Suppressor macrophage treated with lipopolysaccharide for 1 hour (primary cell): ENCODE measurements at regions not wholly inside any gene's neighbourhood (a gene's known extent, or its start where the extent isn't known, plus 50 kb on each side); places are given as distances from the start of the nearest gene placed in this dataset.

Experiments
- DNase-seq, 3 donors: peaks; one replicate each; pipeline ENCODE4 v3.0.0-alpha.2; 2020 to 2022

DNA sequence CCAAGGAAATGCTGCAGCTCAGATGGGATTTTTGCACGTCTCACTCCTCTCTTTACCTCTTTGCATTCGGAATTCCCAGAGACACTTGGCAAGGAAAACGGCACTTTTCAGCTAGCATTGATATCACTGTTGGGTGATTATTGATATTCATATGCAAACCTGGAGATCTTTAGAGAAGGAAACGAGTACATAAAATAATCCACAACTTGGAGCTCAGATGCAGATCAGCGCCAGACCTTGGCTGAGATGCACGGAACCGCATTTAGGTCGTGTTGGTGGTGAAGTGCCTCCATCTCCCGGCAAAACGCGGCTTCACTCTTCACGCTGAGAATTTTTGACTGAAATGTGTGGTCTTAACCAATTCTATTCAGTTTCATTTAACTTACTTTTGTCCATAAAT, 77.2 kb upstream of the ARHGEF7 start:
- DNase-seq: no peak

DNA sequence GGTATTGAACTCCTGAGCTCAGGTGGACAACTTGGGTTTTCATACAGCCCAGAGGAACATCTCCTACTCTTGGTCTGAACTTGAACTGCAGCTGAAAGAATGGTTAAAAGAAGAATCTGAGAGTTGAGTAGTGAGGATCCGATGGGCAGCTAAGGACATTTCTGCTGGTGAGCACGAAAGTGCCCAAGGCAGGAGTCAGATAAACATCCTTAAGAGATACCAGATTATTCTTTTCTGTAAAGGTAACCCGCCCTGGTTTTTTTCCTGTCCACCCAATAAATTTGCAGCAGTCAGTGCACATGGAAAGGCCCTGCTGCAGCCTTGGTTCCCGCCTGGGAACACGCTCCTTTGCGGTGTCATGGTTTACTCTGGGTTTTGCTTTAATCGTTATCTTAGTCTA, 78.4 kb upstream of the ARHGEF7 start:
- DNase-seq: no peak

DNA sequence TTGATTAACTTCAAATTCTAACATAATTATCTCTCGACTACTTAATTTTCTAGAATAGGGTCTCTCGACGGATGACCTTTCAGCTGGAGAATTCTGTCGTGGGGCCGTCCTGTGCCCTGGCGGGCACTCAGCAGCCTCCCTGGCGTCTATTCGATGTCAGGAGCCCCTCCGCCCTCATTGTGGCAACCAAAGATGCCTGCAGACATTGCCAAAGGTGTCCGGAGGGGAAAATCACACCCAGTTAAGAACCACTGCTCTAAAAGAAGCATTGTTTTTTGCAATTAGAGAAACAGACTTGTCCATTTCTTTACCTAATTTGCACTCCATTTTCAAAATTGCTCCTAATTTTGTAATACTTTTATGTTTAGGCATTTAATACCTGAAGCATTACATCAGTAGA, 79.2 kb upstream of the ARHGEF7 start:
- no peak for DNase-seq

DNA sequence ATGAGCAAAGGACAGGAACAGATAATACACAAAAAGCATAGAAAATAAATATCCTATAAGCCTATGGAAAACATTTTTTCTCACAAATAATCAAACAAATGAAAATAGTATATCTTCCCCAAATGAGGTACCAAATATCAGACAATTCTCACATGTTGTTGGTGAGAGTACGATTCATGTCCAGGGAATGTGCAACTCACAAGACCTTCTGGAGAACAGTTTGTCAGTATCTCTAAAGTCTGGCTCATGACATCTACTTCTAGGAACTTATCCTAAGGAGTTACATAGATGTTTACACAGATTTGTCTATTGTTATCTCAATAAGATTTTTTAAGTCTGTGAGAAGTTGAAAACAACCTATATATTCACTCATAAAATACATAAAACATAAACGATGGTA, 80.3 kb upstream of the ARHGEF7 start:
- DNase-seq: no peak

DNA sequence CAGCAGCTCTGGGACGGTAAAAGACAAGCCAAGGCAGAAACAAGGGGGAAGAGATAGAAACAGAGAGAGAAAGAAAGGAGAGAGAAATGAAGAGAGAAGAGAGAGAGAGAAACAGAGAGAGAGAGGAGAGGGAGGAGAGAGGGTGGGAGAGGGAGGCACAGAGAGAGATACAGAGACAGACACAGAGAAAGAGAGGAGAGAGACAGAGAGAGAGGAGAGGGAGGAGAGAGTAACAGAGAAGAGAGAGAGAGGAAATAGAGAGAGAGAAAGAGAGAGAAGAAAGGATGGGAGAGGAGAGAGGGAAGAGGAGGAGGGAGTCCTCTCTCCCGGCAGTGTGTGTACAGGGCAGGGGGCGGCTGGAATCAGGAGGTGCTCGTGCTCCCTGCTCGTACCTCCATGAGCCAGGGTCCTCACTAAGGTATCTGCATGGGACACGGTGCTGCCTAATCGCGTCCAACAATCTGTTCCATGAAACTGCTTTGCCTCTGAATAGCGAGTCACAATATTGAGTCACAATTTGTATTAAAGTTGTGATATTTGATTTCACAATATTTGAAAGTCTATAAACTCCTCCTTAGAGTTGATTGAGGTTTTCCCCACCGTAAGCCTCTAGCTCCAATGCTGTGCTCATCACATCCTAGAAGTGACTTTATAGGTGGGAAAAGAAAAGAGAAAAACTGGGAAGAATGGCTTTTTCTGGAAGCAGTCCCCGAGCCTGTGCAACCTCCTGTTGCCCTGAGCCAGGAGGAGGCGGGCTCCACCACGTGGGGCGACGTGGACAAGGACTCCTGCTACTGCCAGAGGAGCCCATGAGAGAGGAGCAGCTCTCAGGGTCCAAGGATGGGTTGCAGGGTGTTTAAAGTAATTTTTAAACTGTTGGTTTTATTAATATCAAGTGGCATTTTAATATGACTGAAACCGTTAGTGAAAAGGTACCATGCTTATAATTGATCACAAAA, 81.7 kb upstream of the ARHGEF7 start:
- DNase-seq: peak in 1 of 3 donors; percentile 12

DNA sequence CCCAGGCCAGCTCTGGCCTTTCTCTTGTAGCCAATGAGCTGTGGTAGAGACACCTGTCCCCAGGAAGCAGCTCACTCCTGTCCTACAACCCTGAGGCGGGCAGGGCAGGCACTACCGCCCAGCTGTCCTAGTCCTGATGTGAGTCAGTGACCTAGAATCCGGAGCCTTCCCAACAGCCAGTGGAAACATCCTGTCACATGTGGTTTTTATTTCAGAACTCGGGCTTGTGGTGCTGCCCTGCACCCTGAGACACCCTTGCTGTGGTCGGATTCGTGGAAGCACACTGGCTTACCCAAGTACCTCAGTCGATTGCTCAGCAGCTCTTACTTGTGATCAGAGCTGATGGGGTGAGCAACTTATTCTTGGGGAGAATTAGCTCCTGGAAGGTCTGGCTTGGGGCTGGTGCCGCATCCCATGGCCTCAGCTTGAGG, 83.6 kb upstream of the ARHGEF7 start:
- no peak for DNase-seq

DNA sequence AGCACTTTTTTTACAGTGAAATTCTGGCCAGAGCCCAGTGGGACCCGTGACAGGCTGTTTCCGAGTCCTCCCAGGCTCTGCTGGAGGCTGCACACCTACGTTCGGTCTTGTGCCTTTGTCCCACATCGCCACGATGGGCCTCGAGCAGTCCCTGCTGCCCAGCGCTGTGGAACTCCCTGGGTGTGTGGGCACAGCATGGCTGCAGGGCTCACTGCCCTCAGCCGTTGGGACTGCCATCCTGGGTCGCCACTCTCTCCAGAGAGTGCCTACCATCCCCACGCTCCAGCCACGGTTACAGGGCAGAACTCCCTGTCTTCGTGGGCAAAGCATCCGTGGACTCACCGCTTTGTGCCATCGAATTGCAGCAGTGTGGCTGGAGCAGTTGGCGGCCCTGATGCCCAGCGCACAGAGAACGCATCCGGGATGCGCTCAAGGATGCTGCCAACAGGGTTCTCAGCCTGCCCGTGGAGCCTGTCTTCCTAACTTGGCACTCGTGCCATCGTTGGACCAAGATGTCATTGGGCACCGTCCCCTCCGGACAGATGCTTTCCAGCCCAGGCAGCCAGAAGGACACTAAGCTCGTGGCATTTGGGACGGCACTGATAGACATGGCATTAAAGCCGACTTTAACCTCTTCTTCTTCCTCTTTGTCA, 85.0 kb upstream of the ARHGEF7 start:
- no peak for DNase-seq

DNA sequence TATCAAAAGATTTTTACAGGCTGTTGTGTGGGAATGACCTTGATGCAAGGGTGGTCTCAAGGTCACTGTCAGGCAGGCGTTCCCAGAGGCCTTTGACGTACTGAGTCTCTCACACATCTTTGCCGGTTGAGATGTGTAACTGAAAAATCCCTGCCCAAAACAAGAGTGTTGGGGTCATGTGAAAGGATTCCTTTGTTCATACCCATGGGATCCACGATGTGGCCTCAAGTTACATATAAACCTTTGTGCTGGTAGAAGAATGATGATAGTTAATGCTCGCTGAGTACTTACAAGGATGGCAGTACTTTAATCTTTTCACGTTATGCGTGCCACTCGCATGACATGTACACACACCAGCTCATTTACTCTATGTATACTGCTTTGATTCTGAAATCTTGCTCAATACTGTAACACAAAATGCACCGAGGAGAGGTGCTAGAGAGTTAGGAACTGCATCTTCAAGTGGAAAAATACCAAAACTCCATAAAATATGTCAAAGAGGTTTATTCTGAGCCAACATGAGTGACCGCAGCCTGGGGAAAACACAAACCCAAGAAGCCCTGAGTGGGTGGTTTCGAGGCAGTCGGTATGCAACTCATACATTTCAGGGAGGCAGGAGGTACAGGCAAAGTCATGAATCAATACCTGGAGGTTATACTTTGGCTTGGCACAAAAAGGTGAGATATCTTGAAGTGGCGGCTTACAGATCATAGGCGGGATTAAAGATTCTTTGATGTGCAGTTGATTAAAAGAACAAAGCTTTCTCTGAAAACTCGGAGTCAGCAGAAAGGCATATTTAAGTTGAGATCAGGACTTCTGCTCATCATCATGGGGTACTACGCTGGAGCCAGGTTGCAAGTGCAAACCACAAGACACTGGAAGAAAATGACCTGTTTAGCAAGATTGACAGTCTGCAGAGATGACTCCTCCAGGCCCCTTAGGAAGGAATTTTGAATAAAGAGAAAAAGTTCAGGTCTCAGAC, 87.4 kb upstream of the ARHGEF7 start:
- no peak for DNase-seq

DNA sequence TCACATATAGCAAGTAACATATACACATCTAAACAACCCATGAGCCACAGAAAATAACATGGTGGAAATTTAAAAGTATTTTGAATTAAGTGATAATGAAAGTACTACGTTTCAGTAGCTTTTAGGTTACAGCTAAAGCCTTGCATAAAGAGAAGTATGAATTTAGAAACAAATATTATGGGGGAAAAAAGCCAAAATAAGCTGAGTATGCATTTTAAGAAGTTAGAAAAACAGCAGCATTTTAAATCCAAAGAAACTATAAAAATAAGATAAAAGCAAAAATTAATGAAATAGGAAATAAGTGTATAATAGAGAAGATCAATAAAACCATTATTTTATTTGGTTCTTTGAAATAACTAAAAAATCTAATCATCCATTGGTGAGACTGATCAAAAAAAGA, 89.8 kb upstream of the ARHGEF7 start:
- no peak for DNase-seq

DNA sequence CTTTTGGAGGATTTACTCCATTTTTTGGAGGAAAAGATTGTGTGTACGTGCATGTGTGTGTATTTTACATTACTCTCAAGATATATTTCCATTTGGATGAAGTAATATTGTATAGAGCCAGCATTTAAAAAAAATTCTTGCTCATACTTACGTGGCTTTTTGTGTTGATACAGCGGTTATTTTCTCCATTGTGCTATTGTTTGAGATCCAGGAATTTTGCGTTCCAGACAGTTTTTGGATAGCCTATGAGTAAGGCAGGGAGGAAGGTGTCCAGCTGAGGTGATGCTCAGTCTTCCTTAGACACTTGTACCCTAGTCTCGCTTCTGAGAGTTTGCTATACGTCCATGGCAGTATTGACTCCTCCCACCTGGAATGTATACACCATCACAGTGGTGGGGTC, 92.2 kb upstream of the ARHGEF7 start:
- DNase-seq: no peak

DNA sequence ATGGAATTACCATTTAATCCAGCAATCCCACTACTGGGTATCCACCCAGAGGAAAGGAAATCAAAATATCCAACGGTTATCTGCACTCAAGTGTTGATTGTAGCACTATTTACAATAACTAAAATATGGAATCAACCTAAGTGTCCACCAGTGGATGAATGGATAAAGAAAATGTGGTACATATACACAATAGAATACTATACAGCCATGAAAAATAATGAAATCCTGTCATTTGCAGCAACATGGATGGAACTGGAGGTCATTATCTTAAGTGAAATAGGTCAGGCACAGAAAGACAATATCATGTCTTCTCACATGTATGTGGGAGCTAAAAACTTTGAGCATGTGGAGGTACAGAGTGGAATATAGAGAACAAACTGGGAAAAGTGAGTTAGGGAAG, 92.9 kb upstream of the ARHGEF7 start:
- no peak for DNase-seq

DNA sequence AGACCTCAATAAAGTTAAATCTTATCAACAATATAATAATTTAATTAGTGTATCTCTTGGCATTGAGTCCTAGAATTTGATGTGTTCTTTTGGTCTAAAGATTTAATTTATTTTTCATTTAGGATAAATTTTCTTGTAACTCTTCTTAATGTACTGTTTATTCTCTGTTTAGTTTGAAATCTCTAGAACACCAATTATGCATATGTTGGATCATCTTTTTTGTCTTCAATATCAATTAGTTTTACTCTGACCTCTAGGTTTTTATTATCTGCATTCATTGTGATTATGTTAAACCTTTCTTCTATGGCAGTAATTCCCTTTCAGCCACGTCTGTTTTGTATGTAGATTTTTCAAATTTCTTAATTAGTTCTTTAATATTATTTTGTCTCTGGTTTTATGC, 93.8 kb upstream of the ARHGEF7 start:
- no peak for DNase-seq

DNA sequence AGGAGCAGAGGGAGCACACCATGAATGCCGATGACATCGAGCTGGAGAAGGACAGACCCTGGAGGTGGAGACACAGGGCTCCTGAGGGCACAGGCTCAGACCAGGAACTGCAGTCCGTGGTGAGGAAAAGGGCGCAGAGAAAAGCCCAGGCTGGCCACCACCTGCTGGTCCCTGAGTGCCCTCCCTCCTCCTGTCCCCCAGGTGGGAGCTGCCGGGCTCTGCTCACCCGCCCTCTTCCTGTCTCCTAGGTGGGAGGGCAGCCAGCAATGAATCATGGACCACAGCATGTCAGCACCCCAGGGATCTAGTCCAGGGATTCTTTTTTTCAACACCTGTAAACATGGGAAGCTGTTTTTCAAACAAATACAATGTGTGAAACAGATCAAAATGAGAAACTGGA, 94.6 kb upstream of the ARHGEF7 start:
- DNase-seq: no peak

DNA sequence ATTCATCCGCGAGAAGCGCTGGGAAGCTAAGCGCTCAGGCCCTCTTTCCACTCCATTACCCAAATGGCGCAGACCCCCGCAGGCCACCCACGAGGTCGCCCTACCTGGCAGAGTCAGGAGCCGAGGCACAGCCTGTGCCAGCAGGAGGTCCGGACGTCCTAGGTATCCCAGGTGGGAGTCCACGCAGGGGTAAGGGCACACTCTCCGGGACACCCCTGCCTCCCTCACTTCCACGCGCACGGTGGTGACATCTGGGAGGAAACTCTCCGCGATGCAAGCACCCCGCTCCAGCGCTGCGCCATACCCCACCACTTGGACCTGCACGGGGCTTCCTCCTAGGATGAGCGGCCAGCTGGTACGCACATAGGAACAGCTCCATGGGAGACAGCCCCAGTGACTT, 95.1 kb upstream of the ARHGEF7 start:
- no peak for DNase-seq

DNA sequence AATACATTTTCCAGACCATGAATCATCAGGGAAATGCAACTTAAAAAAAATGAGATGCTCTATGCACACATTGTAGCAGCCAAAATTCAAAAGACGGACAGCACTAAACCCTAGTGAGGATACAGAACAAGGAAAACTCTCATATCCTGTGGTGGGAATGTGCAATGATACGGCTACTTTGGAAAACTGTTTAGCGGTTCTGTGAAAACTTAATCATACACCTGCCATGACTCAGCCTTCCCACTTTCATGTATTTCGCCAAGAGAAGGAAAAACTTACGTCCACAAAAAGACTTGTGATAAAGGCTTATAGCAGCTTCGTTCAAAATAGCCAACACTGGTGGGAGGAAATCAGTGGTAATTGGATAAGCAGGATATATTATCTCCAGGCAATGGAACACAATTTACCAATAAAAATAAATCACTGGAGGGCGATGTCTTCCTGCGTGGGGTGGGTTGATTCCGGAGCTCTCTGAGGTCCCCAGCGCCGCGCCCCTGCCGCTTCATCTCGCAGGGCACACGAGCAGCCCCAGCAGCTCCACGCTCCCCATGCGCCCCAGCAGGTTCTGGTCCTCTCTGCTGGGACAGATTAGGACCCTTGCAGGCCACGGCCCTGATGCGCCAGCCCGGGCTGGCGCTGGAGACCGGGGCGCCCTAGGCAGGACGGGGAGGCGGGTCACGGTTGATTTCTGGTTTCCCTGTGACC, 97.2 kb upstream of the ARHGEF7 start:
- DNase-seq: no peak

DNA sequence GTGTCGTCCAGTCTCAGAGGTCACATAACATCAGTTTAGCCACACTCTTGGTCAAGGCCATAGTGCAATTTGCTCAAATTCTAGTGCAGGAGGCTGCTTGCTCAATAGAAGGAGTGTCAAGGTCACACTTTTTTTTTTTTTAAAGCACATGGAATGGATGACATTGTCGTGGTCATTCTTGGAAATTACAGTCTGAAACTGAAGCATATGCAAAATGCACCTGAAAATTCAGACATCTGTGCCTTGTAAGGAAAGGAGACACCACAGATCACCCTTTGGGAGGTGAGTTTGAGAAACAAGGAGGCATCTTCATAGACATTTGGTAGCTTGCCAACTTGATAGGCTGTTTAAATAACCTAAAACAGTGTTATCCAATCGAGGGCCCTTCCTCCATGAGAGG, 98.3 kb upstream of the ANKRD10 start:
- DNase-seq: no peak

DNA sequence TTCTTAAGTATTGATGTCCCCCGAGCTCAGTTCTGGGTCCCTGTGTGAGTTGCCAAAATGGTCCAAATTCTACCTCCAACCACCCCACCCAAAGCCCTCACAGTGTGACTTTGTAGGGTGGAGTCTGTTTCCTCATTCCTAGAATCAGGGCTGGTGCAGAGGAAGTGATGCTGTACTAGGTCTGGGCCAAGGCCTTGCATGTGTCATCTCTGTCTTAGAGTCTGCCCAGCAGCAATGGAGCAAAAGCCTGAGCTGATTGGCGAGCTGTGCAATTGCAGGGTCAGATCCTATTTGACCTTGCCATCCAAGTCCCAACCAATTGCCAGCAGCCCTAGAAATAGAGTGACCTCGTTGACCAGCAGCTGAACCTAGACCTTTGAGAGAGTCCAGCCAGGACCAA, 97.0 kb upstream of the ANKRD10 start:
- DNase-seq: peak in 2 of 3 donors; percentile 10 to 26

DNA sequence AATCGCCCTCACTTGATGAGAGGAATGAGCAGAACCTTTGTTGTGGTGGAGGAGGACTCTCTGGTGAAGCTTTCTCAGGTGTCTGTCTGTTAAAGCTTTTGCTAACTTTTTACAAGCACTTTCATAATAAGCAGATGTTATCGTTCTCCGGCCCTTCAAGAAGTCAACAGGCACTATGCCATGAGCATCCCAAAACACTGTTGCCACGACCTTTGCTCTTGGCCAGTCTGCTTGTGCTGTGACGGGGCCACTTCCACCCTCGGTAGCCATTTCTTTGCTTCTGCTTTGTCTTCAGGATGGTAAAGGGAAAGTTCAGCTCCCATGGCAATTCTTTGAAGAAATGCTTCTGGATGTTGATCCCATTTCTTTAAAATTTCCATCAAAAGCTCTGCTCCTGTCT, 93.5 kb upstream of the ANKRD10 start:
- DNase-seq: no peak

DNA sequence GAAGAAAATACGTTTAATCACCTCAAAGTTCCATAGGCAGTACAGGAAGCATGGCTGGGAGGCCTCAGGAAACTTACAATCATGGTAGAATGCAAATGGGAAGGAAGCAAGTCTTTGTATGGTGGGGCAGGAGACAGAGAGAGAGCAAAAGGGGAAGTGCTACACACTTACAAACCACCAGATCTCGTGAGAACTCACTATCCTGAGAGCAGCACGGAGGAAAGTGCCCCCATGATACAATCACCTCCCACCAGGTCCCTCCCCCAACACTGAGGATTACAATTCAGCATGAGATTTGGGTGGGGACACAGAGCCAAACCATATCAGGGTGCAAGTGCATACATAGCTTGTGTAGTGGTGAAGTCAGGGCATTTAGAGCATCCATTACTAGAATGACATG, 92.3 kb upstream of the ANKRD10 start:
- no peak for DNase-seq

DNA sequence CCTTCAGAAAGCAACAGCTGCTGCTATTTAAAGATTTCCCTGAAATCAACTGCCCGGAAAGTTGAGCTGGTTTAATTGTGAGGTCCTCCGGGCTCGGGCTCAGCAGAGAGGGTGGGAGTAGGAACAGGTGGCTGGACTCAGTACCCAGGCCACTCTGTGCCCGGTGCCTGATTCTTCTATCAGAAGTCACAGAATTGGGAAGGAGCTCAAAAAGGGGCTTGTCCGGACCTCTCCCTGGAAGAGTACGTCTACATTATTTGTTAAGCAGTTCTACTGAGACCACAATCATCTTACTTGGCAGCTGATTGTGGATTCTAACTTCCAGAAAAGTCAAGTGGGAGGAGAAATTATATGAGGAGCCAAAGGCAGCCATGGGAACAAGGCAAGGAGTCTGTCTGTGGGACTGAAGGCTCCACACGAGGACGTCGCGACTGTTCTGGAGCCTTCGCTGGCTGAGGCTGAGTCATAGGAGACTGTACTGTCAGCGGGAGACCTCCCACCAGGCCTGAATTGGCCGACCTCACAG, 91.7 kb upstream of the ANKRD10 start:
- no peak for DNase-seq

DNA sequence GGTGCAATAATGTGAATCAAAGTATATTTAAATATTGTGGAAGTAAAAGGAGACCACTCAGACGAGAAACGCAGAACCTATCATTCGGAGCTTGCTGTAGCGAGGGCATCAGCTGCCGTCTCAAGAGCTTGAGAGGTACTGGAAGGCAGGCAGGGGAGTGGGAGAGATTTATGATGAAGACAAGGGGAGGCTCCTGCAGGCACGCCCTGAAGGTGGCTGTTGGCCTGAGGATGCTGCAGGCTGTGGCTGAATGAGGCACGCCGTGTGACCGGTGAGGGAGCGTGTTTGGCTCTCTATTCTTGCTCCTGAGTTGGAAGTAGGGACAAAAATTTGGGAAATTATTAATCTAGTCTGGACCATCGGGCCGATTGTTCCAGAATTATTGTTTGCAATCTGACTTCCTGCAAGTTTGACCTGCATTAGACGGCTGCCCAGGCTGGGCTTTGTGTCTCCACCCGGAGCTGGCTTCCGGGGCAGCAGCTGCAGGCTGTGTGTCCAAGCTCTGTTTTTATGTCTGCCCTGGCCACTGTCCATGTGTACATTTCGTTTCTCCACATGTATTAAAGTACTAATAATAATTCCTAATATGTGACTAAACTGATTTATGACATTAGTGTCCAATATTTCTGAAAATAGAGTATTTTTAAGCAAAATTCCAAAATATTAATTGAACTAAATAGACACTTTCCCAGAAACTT, 91.1 kb upstream of the ANKRD10 start:
- DNase-seq: no peak

DNA sequence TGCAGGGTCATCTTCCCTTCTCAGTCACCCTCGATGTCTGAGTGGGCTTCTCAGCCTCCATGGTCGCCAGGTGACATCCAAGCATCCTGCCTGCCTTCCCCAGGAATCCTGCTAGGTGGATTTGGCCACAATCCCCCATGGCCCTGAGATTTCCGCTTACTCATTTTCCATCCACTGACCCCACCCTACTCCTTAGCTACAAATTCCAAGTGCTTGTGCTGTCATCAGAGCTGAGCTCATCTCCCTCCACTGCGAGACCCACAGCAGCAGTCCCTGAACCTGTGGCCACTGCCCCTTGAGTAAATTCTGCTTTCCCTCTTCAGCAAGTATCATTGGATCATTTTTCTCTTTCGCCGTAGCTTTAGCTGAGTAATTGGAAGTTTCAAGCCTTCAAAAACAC, 90.5 kb upstream of the ANKRD10 start:
- DNase-seq: no peak
